Effector memory CD8-positive, alpha-beta T cell (primary cell): ENCODE measurements at regions not wholly inside any gene's neighbourhood (a gene's known extent, or its start where the extent isn't known, plus 50 kb on each side); places are given as distances from the start of the nearest gene placed in this dataset.
A peak's percentile ranks its signal among the peaks of the same experiment; 100 is the strongest.

ENCODE experiments used
- ATAC-seq: fragments of 150-1000 bp; cut with Tn5 transposase; replicated peaks from 2 replicates; pipeline ENCODE4 v1.10.0; 2021; ENCODE audit warnings: mild to moderate bottlenecking, moderate library complexity
- DNase-seq, 3 experiments: peaks; one replicate each; pipeline ENCODE4 v3.0.0; 2021
- H3K27ac Mint-ChIP-seq, 2 donors: one replicate each; pipeline ENCODE4 v1.8.0; 2022; ENCODE audit warnings: mild to moderate bottlenecking in 2 of 2, mixed read lengths in 2 of 2, moderate library complexity in 2 of 2
- H3K27me3 Mint-ChIP-seq, 2 donors: one replicate each; pipeline ENCODE4 v1.8.0; 2022; ENCODE audit warnings: mixed read lengths in 2 of 2
- H3K36me3 Mint-ChIP-seq: one replicate; pipeline ENCODE4 v1.8.0; 2022; ENCODE audit warnings: mild to moderate bottlenecking, moderate library complexity, mixed read lengths; ENCODE audit not compliant: insufficient read depth
- H3K4me1 Mint-ChIP-seq, 2 donors: one replicate each; pipeline ENCODE4 v1.8.0; 2022; ENCODE audit warnings: low read depth in 2 of 2, mixed read lengths in 2 of 2
- H3K4me3 Mint-ChIP-seq, 2 donors: one replicate each; pipeline ENCODE4 v1.8.0; 2022; ENCODE audit warnings: mild to moderate bottlenecking in 2 of 2, mixed read lengths in 2 of 2, moderate library complexity in 2 of 2
- H3K9me3 Mint-ChIP-seq, 2 donors: one replicate each; pipeline ENCODE4 v1.8.0; 2022; ENCODE audit warnings: mixed read lengths in 2 of 2

- Mint-ChIP-seq H3K4me3 (no peak overlapping the region), H3K27me3 (peaks cover 23 to 27% of the 10 kb centered on the region in 2 donors), H3K9me3 (no peaks in the 10 kb centered on the region), H3K27ac (no peak overlapping the region), H3K4me1 (no peaks in the 10 kb centered on the region), H3K36me3 (no peaks in the 10 kb centered on the region)
- DNase-seq (no peak), ATAC-seq (no peak)
These were observed 188.7 kb downstream of the CDC5L start for GRCh38 chr6:44576132-44576631.

- H3K4me3 Mint-ChIP-seq: no peak overlapping the region
- ATAC-seq (no peak), DNase-seq (no peak)
- H3K9me3 Mint-ChIP-seq: no peaks in the 10 kb centered on the region
- peaks cover 12 to 22% of the 10 kb centered on the region in 2 donors for H3K27me3 Mint-ChIP-seq
- no peaks in the 10 kb centered on the region for H3K4me1 Mint-ChIP-seq
- no peak overlapping the region for H3K27ac Mint-ChIP-seq
- H3K36me3 Mint-ChIP-seq: no peaks in the 10 kb centered on the region
These were observed 193.4 kb downstream of the CDC5L start for GRCh38 chr6:44580901-44581300.

DNA sequence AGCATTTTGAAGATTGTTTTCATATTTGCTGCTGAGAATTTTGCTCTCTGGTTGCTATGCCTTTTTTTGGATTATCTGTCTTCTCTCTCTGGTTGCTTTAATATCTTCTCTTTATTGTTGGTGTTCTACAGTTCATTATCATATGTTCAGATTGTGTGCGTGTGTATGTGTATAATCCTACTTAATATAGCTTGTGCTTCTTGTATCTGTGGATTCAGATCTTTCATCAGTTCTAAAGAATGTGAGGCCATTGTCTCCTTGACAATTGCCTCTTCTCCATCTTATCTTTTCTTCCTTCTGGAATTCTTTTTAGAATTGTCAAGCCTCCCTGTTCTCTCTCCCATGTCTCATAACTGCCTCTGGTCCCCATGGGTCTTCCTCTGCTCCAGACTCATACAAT is 195.4 kb downstream of the CDC5L start:
- ATAC-seq (no peak), DNase-seq (no peak)
- no peak overlapping the region for H3K4me3 Mint-ChIP-seq
- H3K36me3 Mint-ChIP-seq: no peaks in the 10 kb centered on the region
- H3K9me3 Mint-ChIP-seq: no peaks in the 10 kb centered on the region
- no peaks in the 10 kb centered on the region for H3K4me1 Mint-ChIP-seq
- no peak overlapping the region for H3K27ac Mint-ChIP-seq
- peaks cover 10 to 30% of the 10 kb centered on the region in 2 donors for H3K27me3 Mint-ChIP-seq

GRCh38 chr6:44590471-44590870 is 203.0 kb downstream of the CDC5L start:
- peaks cover 54 to 57% of the 10 kb centered on the region in 2 donors for H3K27me3 Mint-ChIP-seq
- H3K9me3 Mint-ChIP-seq: no peaks in the 10 kb centered on the region
- H3K36me3 Mint-ChIP-seq: no peaks in the 10 kb centered on the region
- H3K4me3 Mint-ChIP-seq: no peak overlapping the region
- H3K4me1 Mint-ChIP-seq: peaks cover 3% of the 10 kb centered on the region in 2 donors
- DNase-seq (no peak), ATAC-seq (no peak)
- no peak overlapping the region for H3K27ac Mint-ChIP-seq

GRCh38 chr6:44593539-44593944 is 206.0 kb downstream of the CDC5L start:
- peak overlapping the region in 1 of 2 donors; percentile 52 for H3K27ac Mint-ChIP-seq
- peaks cover 36 to 49% of the 10 kb centered on the region in 2 donors for H3K27me3 Mint-ChIP-seq
- ATAC-seq (peak; percentile 51), DNase-seq (peak; percentile 40 to 42 (median 41))
- H3K9me3 Mint-ChIP-seq: no peaks in the 10 kb centered on the region
- H3K36me3 Mint-ChIP-seq: no peaks in the 10 kb centered on the region
- H3K4me3 Mint-ChIP-seq: no peak overlapping the region
- peaks cover 3% of the 10 kb centered on the region in 2 donors for H3K4me1 Mint-ChIP-seq

- no peak for DNase-seq
- no peak overlapping the region for H3K27ac Mint-ChIP-seq
- peaks cover 3% of the 10 kb centered on the region in 2 donors for H3K4me1 Mint-ChIP-seq
- no peak for ATAC-seq
- no peak overlapping the region for H3K4me3 Mint-ChIP-seq
- peaks cover 29 to 49% of the 10 kb centered on the region in 2 donors for H3K27me3 Mint-ChIP-seq
- no peaks in the 10 kb centered on the region for H3K36me3 Mint-ChIP-seq
- H3K9me3 Mint-ChIP-seq: no peaks in the 10 kb centered on the region
These were observed 207.0 kb downstream of the CDC5L start for GRCh38 chr6:44594481-44594880.

- DNase-seq (no peak), ATAC-seq (no peak)
- H3K4me3 Mint-ChIP-seq: no peak overlapping the region
- H3K27ac Mint-ChIP-seq: no peak overlapping the region
- peaks cover under 1% of the 10 kb centered on the region in 2 donors for H3K4me1 Mint-ChIP-seq
- H3K27me3 Mint-ChIP-seq: peaks cover 17 to 35% of the 10 kb centered on the region in 2 donors
- no peaks in the 10 kb centered on the region for H3K36me3 Mint-ChIP-seq
- H3K9me3 Mint-ChIP-seq: no peaks in the 10 kb centered on the region
These were observed 211.2 kb downstream of the CDC5L start for GRCh38 chr6:44598679-44599078.

DNA sequence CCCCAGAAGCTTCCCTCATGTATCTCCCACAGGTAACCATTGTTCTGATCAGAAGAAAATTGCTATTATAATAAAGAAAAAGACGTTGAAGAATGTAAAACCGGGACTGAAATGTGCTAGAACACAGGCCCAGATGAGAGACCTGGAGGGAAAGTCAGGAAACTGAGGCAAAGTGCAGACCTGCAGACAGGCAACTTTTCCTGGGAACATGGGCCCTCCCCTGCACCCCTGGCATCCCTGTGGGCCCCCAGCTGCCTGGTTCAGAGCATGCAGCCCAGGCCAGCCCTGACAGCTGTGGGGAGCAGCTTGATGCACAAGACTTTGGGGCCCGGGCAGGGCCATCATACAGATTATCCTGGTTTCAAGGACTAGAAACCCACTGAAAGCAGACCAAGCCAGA is 212.2 kb downstream of the CDC5L start:
- H3K9me3 Mint-ChIP-seq: no peaks in the 10 kb centered on the region
- no peak overlapping the region for H3K27ac Mint-ChIP-seq
- H3K36me3 Mint-ChIP-seq: no peaks in the 10 kb centered on the region
- H3K4me1 Mint-ChIP-seq: no peaks in the 10 kb centered on the region
- no peak overlapping the region for H3K4me3 Mint-ChIP-seq
- ATAC-seq (no peak), DNase-seq (no peak)
- H3K27me3 Mint-ChIP-seq: peaks cover 10 to 26% of the 10 kb centered on the region in 2 donors

- no peaks in the 10 kb centered on the region for H3K9me3 Mint-ChIP-seq
- no peaks in the 10 kb centered on the region for H3K36me3 Mint-ChIP-seq
- no peak for DNase-seq
- no peak overlapping the region for H3K4me3 Mint-ChIP-seq
- no peak overlapping the region for H3K27ac Mint-ChIP-seq
- H3K4me1 Mint-ChIP-seq: no peaks in the 10 kb centered on the region
- no peak for ATAC-seq
- H3K27me3 Mint-ChIP-seq: peaks cover 10 to 36% of the 10 kb centered on the region in 2 donors
These were observed 215.7 kb downstream of the CDC5L start for GRCh38 chr6:44603044-44603686.

- ATAC-seq (no peak), DNase-seq (no peak)
- Mint-ChIP-seq H3K9me3 (no peaks in the 10 kb centered on the region), H3K36me3 (no peaks in the 10 kb centered on the region), H3K27ac (no peak overlapping the region), H3K4me1 (no peaks in the 10 kb centered on the region), H3K4me3 (no peak overlapping the region), H3K27me3 (peaks cover 0 to 19% of the 10 kb centered on the region in 2 donors)
These were observed 219.0 kb downstream of the CDC5L start for GRCh38 chr6:44606504-44606903.

GRCh38 chr6:44606976-44607375 is 219.5 kb downstream of the CDC5L start:
- ATAC-seq (no peak), DNase-seq (no peak)
- H3K27me3 Mint-ChIP-seq: peaks cover 0 to 19% of the 10 kb centered on the region in 2 donors
- H3K27ac Mint-ChIP-seq: no peak overlapping the region
- no peaks in the 10 kb centered on the region for H3K36me3 Mint-ChIP-seq
- no peaks in the 10 kb centered on the region for H3K9me3 Mint-ChIP-seq
- no peak overlapping the region for H3K4me3 Mint-ChIP-seq
- H3K4me1 Mint-ChIP-seq: no peaks in the 10 kb centered on the region

- Mint-ChIP-seq H3K27ac (no peak overlapping the region), H3K4me3 (no peak overlapping the region), H3K27me3 (peaks cover 0 to 19% of the 10 kb centered on the region in 2 donors), H3K9me3 (no peaks in the 10 kb centered on the region), H3K36me3 (no peaks in the 10 kb centered on the region), H3K4me1 (no peaks in the 10 kb centered on the region)
- no peak for ATAC-seq
- no peak for DNase-seq
These were observed 220.7 kb downstream of the CDC5L start for GRCh38 chr6:44608175-44608574.

DNA sequence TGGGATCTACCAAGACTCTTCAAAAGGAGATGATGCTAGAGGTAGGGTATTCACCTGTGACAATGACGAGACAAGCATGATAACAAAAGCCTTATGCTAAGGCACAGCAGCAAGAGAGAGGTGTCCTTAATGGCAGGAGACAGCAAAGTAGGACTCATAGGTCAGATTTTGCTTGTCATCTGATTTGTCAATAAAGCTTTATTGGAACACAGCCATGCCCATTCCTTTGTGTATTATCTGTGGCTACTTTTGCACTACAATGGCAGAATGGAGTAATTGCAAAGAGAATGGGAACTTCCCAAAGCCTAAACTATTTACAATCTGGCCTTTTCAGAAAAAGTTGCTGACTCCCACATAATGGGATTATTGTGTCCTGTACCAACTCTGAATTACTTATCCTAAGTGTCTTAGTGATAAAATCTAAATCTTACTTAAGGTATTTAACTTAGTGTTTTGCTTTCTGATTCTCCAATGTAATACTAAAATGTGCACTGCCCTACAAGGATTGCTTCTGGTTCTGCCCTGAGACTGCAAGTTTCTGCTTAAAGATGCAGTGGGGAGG is 221.6 kb downstream of the CDC5L start:
- ATAC-seq (no peak), DNase-seq (no peak)
- Mint-ChIP-seq H3K36me3 (no peaks in the 10 kb centered on the region), H3K9me3 (no peaks in the 10 kb centered on the region), H3K4me3 (no peak overlapping the region), H3K27me3 (peaks cover 0 to 19% of the 10 kb centered on the region in 2 donors), H3K27ac (no peak overlapping the region), H3K4me1 (no peaks in the 10 kb centered on the region)

DNA sequence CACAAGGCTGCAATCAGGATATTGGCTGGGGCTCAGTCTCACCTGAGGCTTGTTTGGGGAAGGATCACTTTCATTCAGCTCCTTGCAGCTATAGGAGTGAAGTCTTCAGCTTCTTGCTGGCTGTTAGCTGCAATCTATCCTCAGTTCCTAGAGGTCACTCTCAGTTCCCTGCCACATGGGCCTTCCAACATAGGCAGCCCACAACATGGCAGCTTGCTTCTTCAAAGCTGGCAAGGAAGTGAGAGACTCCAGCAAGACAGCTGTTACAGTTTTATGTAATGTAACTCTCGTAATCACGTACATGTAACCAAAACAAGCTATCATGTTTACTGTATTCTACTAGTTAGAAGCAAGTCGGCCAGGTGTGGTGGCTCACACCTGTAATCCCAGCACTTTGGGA is 226.9 kb downstream of the CDC5L start:
- no peaks in the 10 kb centered on the region for H3K36me3 Mint-ChIP-seq
- ATAC-seq: no peak
- H3K4me3 Mint-ChIP-seq: no peak overlapping the region
- H3K27ac Mint-ChIP-seq: no peak overlapping the region
- no peaks in the 10 kb centered on the region for H3K9me3 Mint-ChIP-seq
- H3K4me1 Mint-ChIP-seq: peaks cover 0 to 4% of the 10 kb centered on the region in 2 donors
- H3K27me3 Mint-ChIP-seq: peaks cover 3 to 9% of the 10 kb centered on the region in 2 donors
- no peak for DNase-seq
